GM12878 (cell line): ENCODE measurements at regions not wholly inside any gene's neighbourhood (a gene's known extent, or its start where the extent isn't known, plus 50 kb on each side); places are given as distances from the start of the nearest gene placed in this dataset.

Experiments used
- ATAC-seq: fragments of 200-7000 bp; cut with Tn5 transposase; 3 replicates; pipeline ENCODE4 v1.9.1; 2020; ENCODE audit warnings: mild to moderate bottlenecking, moderate library complexity
- BruUV-seq: library from RNA; stranded (reverse); fragments of 400-500 nt; replicated peaks from 2 replicates; lab custom pipeline; 2021; lab: Mats Ljungman, UMichigan
- CTCF ChIA-PET: fragments of 300-600 bp; sonication (Branson Sonifier 250); formaldehyde crosslinking; extraction: SDS; loops from one replicate; lab custom pipeline; 2021; ENCODE audit warnings: inconsistent platforms; lab: Yijun Ruan, JAX
- POLR2A ChIA-PET: fragments of 350-600 bp; formaldehyde crosslinking; extraction: SDS; loops from one replicate; lab custom pipeline; 2021; ENCODE audit warnings: inconsistent platforms; lab: Charles Lee
- RAD21 ChIA-PET: fragments of 300-600 bp; sonication (Branson Sonifier 250); formaldehyde crosslinking; loops from one replicate; lab custom pipeline; 2023; ENCODE audit warnings: antibody characterized with exemption; ENCODE audit not compliant: unreplicated experiment; lab: Charles Lee
- SMC1A ChIA-PET: fragments of 300-600 bp; sonication (Branson Sonifier 250); formaldehyde crosslinking; loops from one replicate; lab custom pipeline; 2023; ENCODE audit not compliant: unreplicated experiment, uncharacterized antibody; lab: Charles Lee
- DNase-seq: peaks from one replicate; pipeline ENCODE4 v3.0.0-alpha.2; 2011; ENCODE audit warnings: low read depth, low spot score
- FAIRE-seq: peaks from 3 replicates; lab custom pipeline; 2011; peaks lifted over from hg19 to GRCh38; lab: Jason Lieb, UNC
- H2AFZ ChIP-seq: 2 replicates; pipeline ENCODE4 v1.6.0; 2011; ENCODE audit warnings: low read depth, low read length, control low read depth; ENCODE audit not compliant: control insufficient read depth
- H3K27ac ChIP-seq: 2 replicates; pipeline ENCODE4 v1.5.1; 2011; ENCODE audit warnings: control low read depth; ENCODE audit not compliant: control insufficient read depth, insufficient read depth
- H3K27me3 ChIP-seq, 2 experiments: replicated peaks in 1 of 2; 2 replicates each; pipeline versions ENCODE4 v1.6.0 to v1.6.1; 2011; ENCODE audit warnings: low read length in 1 of 2; ENCODE audit not compliant: control insufficient read depth in 2 of 2, insufficient read depth in 2 of 2
- H3K36me3 ChIP-seq, 2 experiments: 2 replicates each; pipeline ENCODE4 v1.5.1; 2011; ENCODE audit warnings: low read length in 1 of 2; ENCODE audit not compliant: control insufficient read depth in 2 of 2, insufficient read depth in 2 of 2
- H3K4me1 ChIP-seq: 2 replicates; pipeline ENCODE4 v1.6.1; 2011; ENCODE audit warnings: mild to moderate bottlenecking, low read length, moderate library complexity, mixed read lengths; ENCODE audit not compliant: control insufficient read depth, insufficient read depth
- H3K4me2 ChIP-seq: 2 replicates; pipeline ENCODE4 v1.6.0; 2011; ENCODE audit warnings: control low read depth; ENCODE audit not compliant: control insufficient read depth, insufficient read depth
- H3K4me3 ChIP-seq: fragments of 200-600 bp; sonication (generic); 2 replicates; pipeline ENCODE4 v1.5.1; 2016
- H3K79me2 ChIP-seq: 2 replicates; pipeline ENCODE4 v1.6.0; 2011; ENCODE audit warnings: low read length; ENCODE audit not compliant: control insufficient read depth, insufficient read depth
- H3K9ac ChIP-seq: 2 replicates; pipeline ENCODE4 v1.8.0; 2011; ENCODE audit warnings: low read length, control low read depth, mixed read lengths; ENCODE audit not compliant: control insufficient read depth, insufficient read depth
- H3K9me3 ChIP-seq: replicated peaks from 3 replicates; pipeline ENCODE4 v1.5.1; 2011; ENCODE audit warnings: mild to moderate bottlenecking, low read length; ENCODE audit not compliant: control insufficient read depth, insufficient read depth
- H4K20me1 ChIP-seq: 2 replicates; pipeline ENCODE4 v1.6.0; 2011; ENCODE audit not compliant: control insufficient read depth, insufficient read depth
- BACH1 ChIP-seq: fragments of 450-650 bp; IDR thresholded peaks from 2 replicates; pipeline ENCODE4 v1.6.1; 2017; ENCODE audit warnings: mild to moderate bottlenecking, borderline replicate concordance
- BMI1 ChIP-seq: fragments of 450-650 bp; IDR thresholded peaks from 2 replicates; pipeline ENCODE4 v1.6.1; 2016; ENCODE audit warnings: mild to moderate bottlenecking, moderate library complexity, borderline replicate concordance
- EZH2 ChIP-seq: IDR thresholded peaks from 2 replicates; pipeline ENCODE4 v1.6.1; 2012; ENCODE audit warnings: low read depth, mild to moderate bottlenecking, control low read depth, inconsistent platforms, low read length, borderline replicate concordance; ENCODE audit not compliant: control insufficient read depth
- HDAC2 ChIP-seq: fragments of 200-600 bp; sonication (generic); IDR thresholded peaks from 2 replicates; pipeline ENCODE4 v1.6.1; 2017
- IKZF2 ChIP-seq, 2 experiments: fragments of 450-650 bp; IDR thresholded peaks; 2 replicates each; pipeline ENCODE4 v1.6.1; 2017; ENCODE audit warnings: mild to moderate bottlenecking in 2 of 2, moderate library complexity in 2 of 2
- MXI1 ChIP-seq: fragments of 150-350 bp; IDR thresholded peaks from 2 replicates; pipeline ENCODE4 v1.6.1; 2011; ENCODE audit warnings: low read depth, mild to moderate bottlenecking, inconsistent platforms, low read length, improper control_type of control experiment
- NFYA ChIP-seq: IDR thresholded peaks from 2 replicates; pipeline ENCODE4 v1.6.1; 2011; ENCODE audit warnings: low read depth, mild to moderate bottlenecking, low read length, improper control_type of control experiment, borderline replicate concordance
- POLR2AphosphoS2 ChIP-seq: IDR thresholded peaks from 2 replicates; pipeline ENCODE4 v1.6.1; 2011; ENCODE audit warnings: low read depth, mild to moderate bottlenecking, low read length, improper control_type of control experiment, moderate library complexity
- STAT1 ChIP-seq: fragments of 450-650 bp; conservative IDR thresholded peaks from 2 replicates; pipeline ENCODE4 v1.6.1; 2014; ENCODE audit warnings: antibody characterized with exemption, mild to moderate bottlenecking
- TCF12 ChIP-seq: IDR thresholded peaks from 2 replicates; pipeline ENCODE4 v1.6.1; 2011; ENCODE audit warnings: low read depth, mild to moderate bottlenecking, low read length
- WRNIP1 ChIP-seq: IDR thresholded peaks from 2 replicates; pipeline ENCODE4 v1.6.1; 2011; ENCODE audit warnings: low read depth, low read length, improper control_type of control experiment, borderline replicate concordance
- WGBS: methylation state at CpG from one replicate; pipeline ENCODE4 v1.1.6; 2016; ENCODE audit warnings: low lambda C conversion rate; ENCODE audit not compliant: insufficient replicate concordance, insufficient coverage; ENCODE audit errors: missing lambda C conversion rate; 5-methylcytosine and 5-hydroxymethylcytosine counted together
- in situ Hi-C: fragments of 300-500 bp; cut with MboI; formaldehyde crosslinking; loops from 9 replicates; pipeline ENCODE4 v1.14.3; 2018; ENCODE audit warnings: mixed read lengths
- intact Hi-C: fragments of 100-400 bp; cut with micrococcal nuclease; formaldehyde crosslinking; loops from one replicate; pipeline ENCODE4 v1.14.2; 2022; ENCODE audit not compliant: unreplicated experiment
- TF ChIP-seq, protein P1 (sequence below): IDR thresholded peaks from 2 replicates; pipeline ENCODE4 v1.6.1; 2011; ENCODE audit warnings: borderline replicate concordance, low read depth, mild to moderate bottlenecking, moderate library complexity, low read length; ENCODE audit not compliant: insufficient read depth, poor library complexity, severe bottlenecking
- TF ChIP-seq, protein P2 (sequence below): IDR thresholded peaks from 2 replicates; pipeline ENCODE4 v1.6.1; 2012; ENCODE audit warnings: low read depth, low read length, improper control_type of control experiment
- TF ChIP-seq, protein P3 (sequence below): fragments of 450-650 bp; IDR thresholded peaks from 2 replicates; pipeline ENCODE4 v1.6.1; 2017; ENCODE audit warnings: borderline replicate concordance
- TF ChIP-seq, protein P4 (sequence below): fragments of 150-350 bp; IDR thresholded peaks from 2 replicates; pipeline ENCODE4 v1.6.1; 2016; ENCODE audit warnings: low read depth, low read length

DNA sequence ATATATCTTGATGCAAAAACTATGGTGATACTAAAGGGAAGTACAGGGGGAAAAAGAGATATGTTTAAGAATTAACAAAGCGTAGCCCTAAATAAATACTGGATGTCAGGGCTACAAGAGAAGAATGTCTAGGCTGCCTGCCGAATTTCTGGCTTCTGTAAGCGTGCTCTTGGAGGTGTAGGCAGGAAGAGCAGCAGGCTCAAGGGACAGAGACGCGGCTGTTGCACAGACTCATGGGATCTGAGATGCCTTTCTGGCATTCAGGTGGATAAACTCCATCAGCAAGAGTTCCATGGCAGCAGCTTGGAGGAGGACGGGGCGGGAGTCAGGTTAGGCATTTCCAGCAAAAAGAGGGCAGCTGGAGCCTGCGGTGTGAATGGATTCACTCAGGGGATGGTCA, 123.2 kb upstream of the TWIST2 start (continued):
- TF ChIP-seq, protein P1, sequence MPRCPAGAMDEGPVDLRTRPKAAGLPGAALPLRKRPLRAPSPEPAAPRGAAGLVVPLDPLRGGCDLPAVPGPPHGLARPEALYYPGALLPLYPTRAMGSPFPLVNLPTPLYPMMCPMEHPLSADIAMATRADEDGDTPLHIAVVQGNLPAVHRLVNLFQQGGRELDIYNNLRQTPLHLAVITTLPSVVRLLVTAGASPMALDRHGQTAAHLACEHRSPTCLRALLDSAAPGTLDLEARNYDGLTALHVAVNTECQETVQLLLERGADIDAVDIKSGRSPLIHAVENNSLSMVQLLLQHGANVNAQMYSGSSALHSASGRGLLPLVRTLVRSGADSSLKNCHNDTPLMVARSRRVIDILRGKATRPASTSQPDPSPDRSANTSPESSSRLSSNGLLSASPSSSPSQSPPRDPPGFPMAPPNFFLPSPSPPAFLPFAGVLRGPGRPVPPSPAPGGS = no peak
- TF ChIP-seq, all 136 proteins: peak for 0

DNA sequence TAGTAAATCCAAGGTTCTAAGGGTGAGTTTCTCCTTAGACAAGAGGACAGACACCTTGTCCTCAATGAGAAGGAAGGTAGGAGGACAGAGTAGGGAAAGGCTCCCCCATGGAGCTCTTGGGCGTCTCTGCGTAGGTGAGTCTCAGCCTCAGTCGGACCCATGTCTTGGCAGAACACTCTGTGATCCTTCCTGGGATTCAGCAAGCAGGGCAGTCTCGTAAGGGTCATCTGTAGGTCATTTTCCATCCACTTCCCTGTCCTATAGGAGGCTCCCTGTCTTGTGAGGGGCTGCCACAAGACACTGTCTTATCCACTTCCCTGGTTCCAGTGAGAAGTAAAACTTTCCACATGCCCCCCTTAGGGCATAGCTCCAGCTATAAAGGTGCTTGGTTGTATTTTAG, 122.6 kb upstream of the TWIST2 start:
- Histone ChIP-seq H2AFZ (no peak overlapping the region), H3K27me3 (no peaks in the 10 kb centered on the region), H3K4me2 (no peak overlapping the region), H4K20me1 (no peaks in the 10 kb centered on the region), H3K27ac (no peak overlapping the region), H3K4me3 (no peak overlapping the region), H3K4me1 (no peaks in the 10 kb centered on the region), H3K79me2 (no peaks in the 10 kb centered on the region), H3K9ac (no peak overlapping the region), H3K36me3 (no peaks in the 10 kb centered on the region), H3K9me3 (no peaks in the 10 kb centered on the region; the same call in 2 of the 3 replicates)
- CTCF ChIA-PET = no interaction called here
- RAD21 ChIA-PET = no interaction called here
- in situ Hi-C loops (no loop called here), intact Hi-C loops (no loop called here)
- POLR2A ChIA-PET = no interaction called here
- BruUV-seq = no TSS peak
- FAIRE-seq (no peak), ATAC-seq (no peak), DNase-seq (no peak)
- SMC1A ChIA-PET = no interaction called here
- WGBS = 8% methylated on average over 4 of the region's 4 CpGs
- TF ChIP-seq EZH2 = no peak
- TF ChIP-seq BMI1 = no peak
- no peak for TF ChIP-seq TCF12
- TF ChIP-seq, protein P2, sequence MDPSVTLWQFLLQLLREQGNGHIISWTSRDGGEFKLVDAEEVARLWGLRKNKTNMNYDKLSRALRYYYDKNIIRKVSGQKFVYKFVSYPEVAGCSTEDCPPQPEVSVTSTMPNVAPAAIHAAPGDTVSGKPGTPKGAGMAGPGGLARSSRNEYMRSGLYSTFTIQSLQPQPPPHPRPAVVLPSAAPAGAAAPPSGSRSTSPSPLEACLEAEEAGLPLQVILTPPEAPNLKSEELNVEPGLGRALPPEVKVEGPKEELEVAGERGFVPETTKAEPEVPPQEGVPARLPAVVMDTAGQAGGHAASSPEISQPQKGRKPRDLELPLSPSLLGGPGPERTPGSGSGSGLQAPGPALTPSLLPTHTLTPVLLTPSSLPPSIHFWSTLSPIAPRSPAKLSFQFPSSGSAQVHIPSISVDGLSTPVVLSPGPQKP = no peak
- TF ChIP-seq, protein P3, sequence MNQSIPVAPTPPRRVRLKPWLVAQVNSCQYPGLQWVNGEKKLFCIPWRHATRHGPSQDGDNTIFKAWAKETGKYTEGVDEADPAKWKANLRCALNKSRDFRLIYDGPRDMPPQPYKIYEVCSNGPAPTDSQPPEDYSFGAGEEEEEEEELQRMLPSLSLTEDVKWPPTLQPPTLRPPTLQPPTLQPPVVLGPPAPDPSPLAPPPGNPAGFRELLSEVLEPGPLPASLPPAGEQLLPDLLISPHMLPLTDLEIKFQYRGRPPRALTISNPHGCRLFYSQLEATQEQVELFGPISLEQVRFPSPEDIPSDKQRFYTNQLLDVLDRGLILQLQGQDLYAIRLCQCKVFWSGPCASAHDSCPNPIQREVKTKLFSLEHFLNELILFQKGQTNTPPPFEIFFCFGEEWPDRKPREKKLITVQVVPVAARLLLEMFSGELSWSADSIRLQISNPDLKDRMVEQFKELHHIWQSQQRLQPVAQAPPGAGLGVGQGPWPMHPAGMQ = no peak
- no peak for TF ChIP-seq HDAC2
- TF ChIP-seq WRNIP1 = no peak
- TF ChIP-seq, protein P4, sequence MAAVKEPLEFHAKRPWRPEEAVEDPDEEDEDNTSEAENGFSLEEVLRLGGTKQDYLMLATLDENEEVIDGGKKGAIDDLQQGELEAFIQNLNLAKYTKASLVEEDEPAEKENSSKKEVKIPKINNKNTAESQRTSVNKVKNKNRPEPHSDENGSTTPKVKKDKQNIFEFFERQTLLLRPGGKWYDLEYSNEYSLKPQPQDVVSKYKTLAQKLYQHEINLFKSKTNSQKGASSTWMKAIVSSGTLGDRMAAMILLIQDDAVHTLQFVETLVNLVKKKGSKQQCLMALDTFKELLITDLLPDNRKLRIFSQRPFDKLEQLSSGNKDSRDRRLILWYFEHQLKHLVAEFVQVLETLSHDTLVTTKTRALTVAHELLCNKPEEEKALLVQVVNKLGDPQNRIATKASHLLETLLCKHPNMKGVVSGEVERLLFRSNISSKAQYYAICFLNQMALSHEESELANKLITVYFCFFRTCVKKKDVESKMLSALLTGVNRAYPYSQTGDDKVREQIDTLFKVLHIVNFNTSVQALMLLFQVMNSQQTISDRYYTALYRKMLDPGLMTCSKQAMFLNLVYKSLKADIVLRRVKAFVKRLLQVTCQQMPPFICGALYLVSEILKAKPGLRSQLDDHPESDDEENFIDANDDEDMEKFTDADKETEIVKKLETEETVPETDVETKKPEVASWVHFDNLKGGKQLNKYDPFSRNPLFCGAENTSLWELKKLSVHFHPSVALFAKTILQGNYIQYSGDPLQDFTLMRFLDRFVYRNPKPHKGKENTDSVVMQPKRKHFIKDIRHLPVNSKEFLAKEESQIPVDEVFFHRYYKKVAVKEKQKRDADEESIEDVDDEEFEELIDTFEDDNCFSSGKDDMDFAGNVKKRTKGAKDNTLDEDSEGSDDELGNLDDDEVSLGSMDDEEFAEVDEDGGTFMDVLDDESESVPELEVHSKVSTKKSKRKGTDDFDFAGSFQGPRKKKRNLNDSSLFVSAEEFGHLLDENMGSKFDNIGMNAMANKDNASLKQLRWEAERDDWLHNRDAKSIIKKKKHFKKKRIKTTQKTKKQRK = no peak
- no peak for TF ChIP-seq POLR2AphosphoS2
- TF ChIP-seq NFYA = no peak
- TF ChIP-seq IKZF2 (IDR thresholded peaks at IDR 0.05) = no peak
- TF ChIP-seq BACH1 = no peak
- no peak for TF ChIP-seq MXI1
- TF ChIP-seq STAT1 = no peak
